Activated CD4-positive, alpha-beta T cell treated with anti-CD3 and anti-CD28 coated beads for 36 hours (primary cell): ENCODE measurements at regions not wholly inside any gene's neighbourhood (a gene's known extent, or its start where the extent isn't known, plus 50 kb on each side); places are given as distances from the start of the nearest gene placed in this dataset.

Experiments
- ATAC-seq: fragments of 200-7000 bp; cut with Tn5 transposase; one replicate; pipeline ENCODE4 v1.10.0; 2021; ENCODE audit warnings: mild to moderate bottlenecking, moderate library complexity
- CTCF ChIA-PET: fragments of 350-600 bp; sonication (Branson Sonifier 250); formaldehyde crosslinking; loops from one replicate; lab custom pipeline; 2021; ENCODE audit warnings: antibody characterized with exemption; lab: Charles Lee
- POLR2A ChIA-PET: fragments of 350-600 bp; sonication (Branson Sonifier 250); formaldehyde crosslinking; loops from one replicate; lab custom pipeline; 2021; ENCODE audit warnings: antibody characterized with exemption, inconsistent platforms; lab: Charles Lee
- DNase-seq: peaks from one replicate; pipeline ENCODE4 v3.0.0-alpha.2; 2020
- H3K27ac Mint-ChIP-seq: one replicate; pipeline ENCODE4 v1.8.0; 2021; ENCODE audit warnings: mixed read lengths
- H3K27me3 Mint-ChIP-seq: one replicate; pipeline ENCODE4 v1.8.0; 2021; ENCODE audit warnings: mixed read lengths
- H3K36me3 Mint-ChIP-seq: one replicate; pipeline ENCODE4 v1.8.0; 2021; ENCODE audit warnings: low read depth, mixed read lengths
- H3K4me1 Mint-ChIP-seq: one replicate; pipeline ENCODE4 v1.8.0; 2021; ENCODE audit warnings: mixed read lengths
- H3K4me3 Mint-ChIP-seq: one replicate; pipeline ENCODE4 v1.8.0; 2021; ENCODE audit warnings: mild to moderate bottlenecking, moderate library complexity, mixed read lengths
- H3K9me3 Mint-ChIP-seq: one replicate; pipeline ENCODE4 v1.8.0; 2021; ENCODE audit warnings: low read depth, mixed read lengths
- intact Hi-C, 2 experiments: fragments of 100-400 bp; cut with DNase I in 1 of 2; cut with micrococcal nuclease in 1 of 2; formaldehyde crosslinking; loops; one replicate each; pipeline versions ENCODE4 v1.14.2 to v1.15.1; 2022 to 2024; cut with DNase I, micrococcal nuclease

- peak; percentile 35 for DNase-seq
- Mint-ChIP-seq H3K27me3 (peaks cover 2% of the 10 kb centered on the region), H3K36me3 (no peaks in the 10 kb centered on the region), H3K9me3 (no peaks in the 10 kb centered on the region), H3K4me1 (peaks cover 2% of the 10 kb centered on the region), H3K27ac (no peak overlapping the region), H3K4me3 (no peak overlapping the region)
- CTCF ChIA-PET: interaction anchor here (0.6 to 1.4 kb wide), 2 partner anchors 114 to 190 kb away, joined by 3 to 4 read pairs; no protein-coding TSS in a partner anchor
- POLR2A ChIA-PET: no interaction called here
- ATAC-seq: no peak
- intact Hi-C loops: no loop called here
Measured at GRCh38 chr13:24038405-24038804, 122.1 kb upstream of the SPATA13 start.

GRCh38 chr13:24038841-24039330, 121.6 kb upstream of the SPATA13 start:
- ChIA-PET POLR2A (no interaction called here), CTCF (interaction anchor here (0.6 to 5.1 kb wide), 3 partner anchors 14 to 20 kb away, joined by 3 to 21 read pairs (median 3); no protein-coding TSS in a partner anchor)
- no peak for DNase-seq
- peaks cover 6% of the 10 kb centered on the region for H3K4me1 Mint-ChIP-seq
- H3K9me3 Mint-ChIP-seq: no peaks in the 10 kb centered on the region
- peaks cover 2% of the 10 kb centered on the region for H3K27me3 Mint-ChIP-seq
- no peaks in the 10 kb centered on the region for H3K36me3 Mint-ChIP-seq
- intact Hi-C loops: no loop called here
- no peak overlapping the region for H3K27ac Mint-ChIP-seq
- H3K4me3 Mint-ChIP-seq: no peak overlapping the region
- no peak for ATAC-seq

GRCh38 chr13:24039621-24040475, 120.7 kb upstream of the SPATA13 start:
- ChIA-PET POLR2A (no interaction called here), CTCF (interaction anchor here (0.6 to 5.1 kb wide), 4 partner anchors 11 to 21 kb away, joined by 3 to 21 read pairs (median 4); no protein-coding TSS in a partner anchor)
- H3K4me3 Mint-ChIP-seq: no peak overlapping the region

GRCh38 chr13:24040835-24041234, 119.7 kb upstream of the SPATA13 start:
- DNase-seq (no peak), ATAC-seq (no peak)
- Mint-ChIP-seq H3K4me3 (no peak overlapping the region), H3K9me3 (no peaks in the 10 kb centered on the region), H3K27me3 (peaks cover 2% of the 10 kb centered on the region), H3K27ac (no peak overlapping the region), H3K4me1 (peaks cover 6% of the 10 kb centered on the region), H3K36me3 (no peaks in the 10 kb centered on the region)
- ChIA-PET CTCF (interaction anchor here (0.7 to 5.1 kb wide), 5 partner anchors 12 to 409 kb away, joined by 3 to 21 read pairs (median 3); no protein-coding TSS in a partner anchor), POLR2A (interaction anchor here (0.7 kb wide), 1 partner anchor 12 kb away, joined by 3 read pairs; no protein-coding TSS in a partner anchor)
- intact Hi-C loops: no loop called here

More at GRCh38 chr13:24039621-24040475, 120.7 kb upstream of the SPATA13 start:
- H3K4me1 Mint-ChIP-seq: peaks cover 6% of the 10 kb centered on the region
- DNase-seq (no peak), ATAC-seq (peak; percentile 26)
- peaks cover 2% of the 10 kb centered on the region for H3K27me3 Mint-ChIP-seq
- H3K27ac Mint-ChIP-seq: no peak overlapping the region
- H3K9me3 Mint-ChIP-seq: no peaks in the 10 kb centered on the region
- intact Hi-C loops: no loop called here
- H3K36me3 Mint-ChIP-seq: no peaks in the 10 kb centered on the region

- H3K4me3 Mint-ChIP-seq: no peak overlapping the region
- no peak overlapping the region for H3K27ac Mint-ChIP-seq
- intact Hi-C loops: no loop called here
- POLR2A ChIA-PET: no interaction called here
- no peaks in the 10 kb centered on the region for H3K36me3 Mint-ChIP-seq
- peaks cover 4% of the 10 kb centered on the region for H3K9me3 Mint-ChIP-seq
- peaks cover 4% of the 10 kb centered on the region for H3K27me3 Mint-ChIP-seq
- no peak for DNase-seq
- no peak for ATAC-seq
- H3K4me1 Mint-ChIP-seq: peaks cover 6% of the 10 kb centered on the region
- CTCF ChIA-PET: interaction anchor here (1.0 to 5.1 kb wide), 3 partner anchors 11 to 153 kb away, joined by 3 to 21 read pairs (median 7); no protein-coding TSS in a partner anchor
Measured at GRCh38 chr13:24041651-24042225, 118.8 kb upstream of the SPATA13 start.

GRCh38 chr13:24042710-24043440, 117.6 kb upstream of the SPATA13 start:
- Mint-ChIP-seq H3K4me1 (peaks cover 6% of the 10 kb centered on the region), H3K27ac (no peak overlapping the region), H3K27me3 (peaks cover 4% of the 10 kb centered on the region), H3K9me3 (peaks cover 7% of the 10 kb centered on the region), H3K36me3 (no peaks in the 10 kb centered on the region), H3K4me3 (no peak overlapping the region)
- POLR2A ChIA-PET: no interaction called here
- DNase-seq: no peak
- intact Hi-C loops: no loop called here
- no peak for ATAC-seq
- CTCF ChIA-PET: interaction anchor here (5.1 kb wide), 1 partner anchor 10 kb away, joined by 21 read pairs; no protein-coding TSS in a partner anchor

GRCh38 chr13:24043590-24044350, 116.8 kb upstream of the SPATA13 start:
- Mint-ChIP-seq H3K9me3 (peaks cover 7% of the 10 kb centered on the region), H3K4me3 (no peak overlapping the region), H3K27me3 (peaks cover 2% of the 10 kb centered on the region), H3K27ac (no peak overlapping the region), H3K36me3 (no peaks in the 10 kb centered on the region), H3K4me1 (peaks cover 4% of the 10 kb centered on the region)
- intact Hi-C loops: no loop called here
- ChIA-PET CTCF (interaction anchor here (5.1 kb wide), 1 partner anchor 9 kb away, joined by 21 read pairs; no protein-coding TSS in a partner anchor), POLR2A (no interaction called here)
- no peak for ATAC-seq
- no peak for DNase-seq

GRCh38 chr13:24045597-24045996, 114.9 kb upstream of the SPATA13 start:
- Mint-ChIP-seq H3K36me3 (no peaks in the 10 kb centered on the region), H3K27me3 (peaks cover 2% of the 10 kb centered on the region), H3K4me1 (peaks cover 4% of the 10 kb centered on the region), H3K9me3 (peaks cover 7% of the 10 kb centered on the region), H3K27ac (no peak overlapping the region), H3K4me3 (no peak overlapping the region)
- intact Hi-C loops: no loop called here
- no peak for DNase-seq
- ATAC-seq: no peak
- CTCF ChIA-PET: no interaction called here
- POLR2A ChIA-PET: no interaction called here

- H3K27ac Mint-ChIP-seq: no peak overlapping the region
- ChIA-PET POLR2A (no interaction called here), CTCF (interaction anchor here (0.6 to 1.1 kb wide), 2 partner anchors 15 to 40 kb away, joined by 3 read pairs; no protein-coding TSS in a partner anchor)
- intact Hi-C loops: no loop called here
- H3K4me3 Mint-ChIP-seq: no peak overlapping the region
- H3K36me3 Mint-ChIP-seq: no peaks in the 10 kb centered on the region
- DNase-seq (no peak), ATAC-seq (no peak)
- H3K4me1 Mint-ChIP-seq: no peaks in the 10 kb centered on the region
- peaks cover 7% of the 10 kb centered on the region for H3K9me3 Mint-ChIP-seq
- H3K27me3 Mint-ChIP-seq: peaks cover 5% of the 10 kb centered on the region
Measured at GRCh38 chr13:24050292-24050711, 110.2 kb upstream of the SPATA13 start.

- intact Hi-C loops: no loop called here
- ATAC-seq (no peak), DNase-seq (no peak)
- CTCF ChIA-PET: interaction anchor here (1.1 to 4.1 kb wide), 5 partner anchors 10 to 178 kb away, joined by 3 to 38 read pairs (median 17); no protein-coding TSS in a partner anchor
- H3K27me3 Mint-ChIP-seq: peaks cover 5% of the 10 kb centered on the region
- no peak overlapping the region for H3K27ac Mint-ChIP-seq
- peaks cover 7% of the 10 kb centered on the region for H3K9me3 Mint-ChIP-seq
- no peaks in the 10 kb centered on the region for H3K36me3 Mint-ChIP-seq
- POLR2A ChIA-PET: no interaction called here
- H3K4me1 Mint-ChIP-seq: no peaks in the 10 kb centered on the region
- no peak overlapping the region for H3K4me3 Mint-ChIP-seq
Measured at GRCh38 chr13:24050796-24051715, 109.5 kb upstream of the SPATA13 start.
